ENCODE measurements at regions not wholly inside any gene's neighbourhood (a gene's known extent, or its start where the extent isn't known, plus 50 kb on each side); places are given as distances from the start of the nearest gene placed in this dataset.

- WGBS, result 98% methylated on average over 1 of the region's 1 CpG
- no peaks in the 10 kb centered on the region for H3K36me3 ChIP-seq (ENCODE audit: control insufficient read depth in 4 of 4, insufficient read depth in 3 of 4, low read depth in 1 of 4, low read length in 3 of 4)
- H3K4me1 ChIP-seq (ENCODE audit: control insufficient read depth in 4 of 4, insufficient read depth in 4 of 4, low read length in 3 of 4), result peaks cover 0 to 3% (median 0%) of the 10 kb centered on the region in 4 donors
- no peak overlapping the region for H3K27ac ChIP-seq (ENCODE audit: low read depth in 1 of 2, low read length in 2 of 2)
- H3K9me3 ChIP-seq (ENCODE audit: control insufficient read depth in 4 of 4, low read length in 3 of 4), result no peaks in the 10 kb centered on the region
- no peaks in the 10 kb centered on the region for H3K27me3 ChIP-seq (ENCODE audit: control insufficient read depth in 4 of 4, insufficient read depth in 4 of 4, low read length in 3 of 4)
- H3K9ac ChIP-seq (ENCODE audit: low read depth in 1 of 2, low read length in 2 of 2), result no peak overlapping the region
- no peak for TF ChIP-seq ZBTB33 (IDR thresholded peaks at IDR 0.05)
- no peak for TF ChIP-seq MAX (IDR thresholded peaks at IDR 0.05)
- TF ChIP-seq JUND (IDR thresholded peaks at IDR 0.05), result no peak
- TF ChIP-seq YY1 (IDR thresholded peaks at IDR 0.05), result no peak
- TF ChIP-seq NR2F2 (IDR thresholded peaks at IDR 0.05), result no peak
- TF ChIP-seq FOXA1 (IDR thresholded peaks at IDR 0.05), result no peak
- TF ChIP-seq GABPA (IDR thresholded peaks at IDR 0.05 in 1 of 2, conservative IDR thresholded peaks at IDR 0.05 in 1 of 2), result no peak
- no peak overlapping the region for H3K4me3 ChIP-seq (ENCODE audit: low read depth in 1 of 3, low read length in 3 of 3)
- no peak for DNase-seq (ENCODE audit: low spot score)
Observed at GRCh38 chr2:37852585-37853014, 72.5 kb upstream of the RMDN2 start.

GRCh38 chr2:37854676-37855282 lies 70.3 kb upstream of the RMDN2 start:
- WGBS, result 88% methylated on average over 7 of the region's 7 CpGs
- DNase-seq (ENCODE audit: low spot score), result no peak
- Histone ChIP-seq H3K9me3 (ENCODE audit: control insufficient read depth in 4 of 4, low read length in 3 of 4) (no peaks in the 10 kb centered on the region), H3K27ac (ENCODE audit: low read depth in 1 of 2, low read length in 2 of 2) (no peak overlapping the region), H3K27me3 (ENCODE audit: control insufficient read depth in 4 of 4, insufficient read depth in 4 of 4, low read length in 3 of 4) (no peaks in the 10 kb centered on the region), H3K4me3 (ENCODE audit: low read depth in 1 of 3, low read length in 3 of 3) (no peak overlapping the region), H3K9ac (ENCODE audit: low read depth in 1 of 2, low read length in 2 of 2) (no peak overlapping the region), H3K36me3 (ENCODE audit: control insufficient read depth in 4 of 4, insufficient read depth in 3 of 4, low read depth in 1 of 4, low read length in 3 of 4) (no peaks in the 10 kb centered on the region), H3K4me1 (ENCODE audit: control insufficient read depth in 4 of 4, insufficient read depth in 4 of 4, low read length in 3 of 4) (peaks cover 0 to 3% (median 0%) of the 10 kb centered on the region in 4 donors)
- TF ChIP-seq TAF1 (conservative IDR thresholded peaks at IDR 0.05) (no peak), FOXA1 (IDR thresholded peaks at IDR 0.05) (no peak), ZBTB33 (IDR thresholded peaks at IDR 0.05) (no peak), NR2F2 (IDR thresholded peaks at IDR 0.05) (no peak)

- no peaks in the 10 kb centered on the region for H3K9me3 ChIP-seq (ENCODE audit: control insufficient read depth in 4 of 4, low read length in 3 of 4)
- H3K4me3 ChIP-seq (ENCODE audit: low read depth in 1 of 3, low read length in 3 of 3), result no peak overlapping the region
- DNase-seq (ENCODE audit: low spot score), result no peak
- WGBS, result 67% methylated on average over 13 of the region's 13 CpGs
- no peaks in the 10 kb centered on the region for H3K27me3 ChIP-seq (ENCODE audit: control insufficient read depth in 4 of 4, insufficient read depth in 4 of 4, low read length in 3 of 4)
- H3K4me1 ChIP-seq (ENCODE audit: control insufficient read depth in 4 of 4, insufficient read depth in 4 of 4, low read length in 3 of 4), result peaks cover 0 to 3% (median 0%) of the 10 kb centered on the region in 4 donors
- no peak overlapping the region for H3K9ac ChIP-seq (ENCODE audit: low read depth in 1 of 2, low read length in 2 of 2)
- H3K27ac ChIP-seq (ENCODE audit: low read depth in 1 of 2, low read length in 2 of 2), result no peak overlapping the region
- H3K36me3 ChIP-seq (ENCODE audit: control insufficient read depth in 4 of 4, insufficient read depth in 3 of 4, low read depth in 1 of 4, low read length in 3 of 4), result no peaks in the 10 kb centered on the region
- TF ChIP-seq HNF4G (IDR thresholded peaks at IDR 0.05), result no peak
- TF ChIP-seq ZBTB33 (IDR thresholded peaks at IDR 0.05), result no peak
- no peak for TF ChIP-seq HNF4A (conservative IDR thresholded peaks at IDR 0.05)
- TF ChIP-seq GABPA (IDR thresholded peaks at IDR 0.05 in 1 of 2, conservative IDR thresholded peaks at IDR 0.05 in 1 of 2), result no peak
- TF ChIP-seq TAF1 (conservative IDR thresholded peaks at IDR 0.05), result no peak
- TF ChIP-seq SP1 (IDR thresholded peaks at IDR 0.05), result no peak
- no peak for TF ChIP-seq MAX (IDR thresholded peaks at IDR 0.05)
- no peak for TF ChIP-seq NR2F2 (IDR thresholded peaks at IDR 0.05)
- TF ChIP-seq RXRA (IDR thresholded peaks at IDR 0.05), result no peak
- no peak for TF ChIP-seq ATF3 (IDR thresholded peaks at IDR 0.05)
- no peak for TF ChIP-seq REST (IDR thresholded peaks at IDR 0.05)
- no peak for TF ChIP-seq RAD21 (IDR thresholded peaks at IDR 0.05)
Observed at GRCh38 chr2:37855283-37856041, 69.6 kb upstream of the RMDN2 start.
